GM23338 (cell line): ENCODE measurements at regions not wholly inside any gene's neighbourhood (a gene's known extent, or its start where the extent isn't known, plus 50 kb on each side); places are given as distances from the start of the nearest gene placed in this dataset.

Experiments used
- CREB1 ChIP-seq: fragments of 250-450 bp; sonication (Bioruptor Pico); IDR thresholded peaks from 2 replicates; pipeline ENCODE4 v1.5.0; 2020; ENCODE audit warnings: low read depth, mild to moderate bottlenecking, moderate library complexity
- CTCF ChIP-seq, 2 experiments: fragments of 200-600 bp in 1 of 2; sonication (generic) in 1 of 2; conservative IDR thresholded peaks; 2 replicates each; pipeline versions ENCODE4 v1.5.1 to v1.6.1; 2016 to 2017; ENCODE audit warnings: antibody characterized with exemption in 2 of 2, low read depth in 2 of 2, mild to moderate bottlenecking in 2 of 2, moderate library complexity in 1 of 2
- EZH2 ChIP-seq: fragments of 200-600 bp; sonication (generic); IDR thresholded peaks from one replicate; pipeline ENCODE4 v1.8.0; 2017; ENCODE audit warnings: antibody characterized with exemption, mild to moderate bottlenecking, low read depth; ENCODE audit not compliant: unreplicated experiment
- POLR2AphosphoS5 ChIP-seq: IDR thresholded peaks from 2 replicates; pipeline ENCODE4 v1.6.1; 2016; ENCODE audit warnings: antibody characterized with exemption, low read depth
- REST ChIP-seq: IDR thresholded peaks from one replicate; pipeline ENCODE4 v1.6.1; 2018; ENCODE audit warnings: antibody characterized with exemption; ENCODE audit not compliant: unreplicated experiment
- ZNF331 ChIP-seq: fragments of 250-450 bp; sonication (Bioruptor Pico); IDR thresholded peaks from 2 replicates; pipeline ENCODE4 v1.5.0; 2020; ENCODE audit warnings: low read depth, mild to moderate bottlenecking, moderate library complexity

GRCh38 chr11:7168741-7168990 lies 79.9 kb downstream of the RBMXL2 start:
- TF ChIP-seq CTCF (conservative IDR thresholded peaks at IDR 0.05; ENCODE audit: low read depth in 2 of 2) (no peak), REST (no peak), POLR2AphosphoS5 (no peak), CREB1 (CRISPR knock-in tag) (no peak), EZH2 (no peak), ZNF331 (CRISPR knock-in tag) (no peak)
